Stomach (tissue), 4 donors: ENCODE measurements at regions not wholly inside any gene's neighbourhood (a gene's known extent, or its start where the extent isn't known, plus 50 kb on each side); places are given as distances from the start of the nearest gene placed in this dataset.

ENCODE experiments used
- POLR2A ChIP-seq, 4 donors: fragments of 450-650 bp; IDR thresholded peaks; one replicate each; pipeline ENCODE4 v1.6.1; 2016; ENCODE audit warnings: antibody characterized with exemption in 4 of 4, control low read depth in 2 of 4, mild to moderate bottlenecking in 1 of 4, moderate library complexity in 1 of 4
- POLR2AphosphoS5 ChIP-seq, 3 donors: sonication (generic); formaldehyde crosslinking; IDR thresholded peaks; one replicate each; pipeline ENCODE4 v1.6.1; 2016; ENCODE audit warnings: antibody characterized with exemption in 3 of 3
- TF ChIP-seq, protein P1 (sequence below), 7 experiments: fragments of 450-650 bp in 4 of 7; fragments of 200-600 bp in 3 of 7; sonication (generic) in 3 of 7; IDR thresholded peaks; one replicate each; pipeline ENCODE4 v1.5.1; 2016 to 2019; ENCODE audit warnings: antibody characterized with exemption in 7 of 7, control low read depth in 2 of 7, mild to moderate bottlenecking in 1 of 7

DNA sequence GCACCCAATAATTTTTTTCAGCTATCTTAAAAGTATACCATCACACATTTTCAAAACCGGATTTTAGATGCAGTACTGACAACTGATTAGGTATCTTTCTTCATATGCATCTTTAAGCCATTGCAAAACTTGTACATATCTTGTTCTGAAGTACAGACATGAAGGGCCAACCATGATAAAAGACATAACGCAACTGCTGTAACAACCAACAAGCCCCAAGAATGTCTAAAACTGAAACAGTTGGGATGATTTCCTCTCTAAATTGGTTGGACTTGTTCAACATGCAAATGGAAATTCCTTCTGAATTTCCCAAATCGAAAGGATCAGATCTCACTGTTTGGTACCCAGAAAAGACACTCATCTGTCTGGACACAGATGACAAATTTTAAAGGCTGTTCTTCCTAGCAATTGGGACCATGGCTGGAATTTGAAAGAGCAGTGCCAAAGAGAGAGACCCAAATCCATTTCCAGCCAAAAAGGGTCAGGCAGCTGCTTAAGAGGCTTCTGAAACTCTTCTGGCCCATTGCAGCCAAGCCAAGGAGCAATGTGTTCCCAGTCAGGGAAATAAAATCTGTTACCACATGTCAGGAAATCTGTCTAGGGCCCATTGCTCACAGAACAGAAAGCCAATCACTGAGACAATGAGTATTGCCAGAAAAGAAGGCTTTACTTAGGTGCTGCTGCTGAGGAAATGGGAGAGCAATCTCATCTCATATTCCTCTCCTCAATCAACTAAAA lies 1122.4 kb upstream of the USP15 start:
- TF ChIP-seq POLR2A (IDR thresholded peaks at IDR 0.05), result no peak
- TF ChIP-seq, protein P1, sequence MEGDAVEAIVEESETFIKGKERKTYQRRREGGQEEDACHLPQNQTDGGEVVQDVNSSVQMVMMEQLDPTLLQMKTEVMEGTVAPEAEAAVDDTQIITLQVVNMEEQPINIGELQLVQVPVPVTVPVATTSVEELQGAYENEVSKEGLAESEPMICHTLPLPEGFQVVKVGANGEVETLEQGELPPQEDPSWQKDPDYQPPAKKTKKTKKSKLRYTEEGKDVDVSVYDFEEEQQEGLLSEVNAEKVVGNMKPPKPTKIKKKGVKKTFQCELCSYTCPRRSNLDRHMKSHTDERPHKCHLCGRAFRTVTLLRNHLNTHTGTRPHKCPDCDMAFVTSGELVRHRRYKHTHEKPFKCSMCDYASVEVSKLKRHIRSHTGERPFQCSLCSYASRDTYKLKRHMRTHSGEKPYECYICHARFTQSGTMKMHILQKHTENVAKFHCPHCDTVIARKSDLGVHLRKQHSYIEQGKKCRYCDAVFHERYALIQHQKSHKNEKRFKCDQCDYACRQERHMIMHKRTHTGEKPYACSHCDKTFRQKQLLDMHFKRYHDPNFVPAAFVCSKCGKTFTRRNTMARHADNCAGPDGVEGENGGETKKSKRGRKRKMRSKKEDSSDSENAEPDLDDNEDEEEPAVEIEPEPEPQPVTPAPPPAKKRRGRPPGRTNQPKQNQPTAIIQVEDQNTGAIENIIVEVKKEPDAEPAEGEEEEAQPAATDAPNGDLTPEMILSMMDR (IDR thresholded peaks at IDR 0.05), result no peak
- no peak for TF ChIP-seq POLR2AphosphoS5 (IDR thresholded peaks at IDR 0.05)
